ENCODE measurements at regions not wholly inside any gene's neighbourhood (a gene's known extent, or its start where the extent isn't known, plus 50 kb on each side); places are given as distances from the start of the nearest gene placed in this dataset.
A peak's percentile ranks its signal among the peaks of the same experiment; 100 is the strongest.
"Not testable (repeated sequence)": the region's sequence is repeated elsewhere in the genome, so short reads cannot be mapped to it uniquely, and the experiment has no call there.

GRCh38 chr9:88826771-88827181 lies 164.5 kb upstream of the S1PR3 start:
- Mint-ChIP-seq H3K9me3 (no peaks in the 10 kb centered on the region), H3K27ac (no peak overlapping the region), H3K36me3 (no peaks in the 10 kb centered on the region), H3K27me3 (peaks cover 56% of the 10 kb centered on the region), H3K4me3 (no peak overlapping the region), H3K4me1 (ENCODE audit: low read depth) (no peaks in the 10 kb centered on the region)
- no peak for DNase-seq
- ChIA-PET CTCF (no interaction called here), POLR2A (no interaction called here)
- intact Hi-C loops (cut with micrococcal nuclease) = no loop called here

- intact Hi-C loops (cut with micrococcal nuclease) = loop anchor here (2.0 kb wide), 1 partner anchor 161 kb away; no protein-coding TSS in a partner anchor
- Mint-ChIP-seq H3K4me1 (ENCODE audit: low read depth) (no peaks in the 10 kb centered on the region), H3K9me3 (no peaks in the 10 kb centered on the region), H3K27ac (no peak overlapping the region), H3K4me3 (no peak overlapping the region), H3K36me3 (no peaks in the 10 kb centered on the region), H3K27me3 (peaks cover 68% of the 10 kb centered on the region)
- ChIA-PET POLR2A (no interaction called here), CTCF (no interaction called here)
- DNase-seq = no peak
These were observed 163.2 kb upstream of the S1PR3 start for GRCh38 chr9:88828018-88828417.

GRCh38 chr9:88828492-88828974 lies 162.7 kb upstream of the S1PR3 start:
- POLR2A ChIA-PET = no interaction called here
- no peaks in the 10 kb centered on the region for H3K4me1 Mint-ChIP-seq (ENCODE audit: low read depth)
- intact Hi-C loops (cut with micrococcal nuclease) = loop anchor here (2.0 kb wide), 1 partner anchor 160 kb away; no protein-coding TSS in a partner anchor
- CTCF ChIA-PET = no interaction called here
- no peak overlapping the region for H3K4me3 Mint-ChIP-seq
- no peaks in the 10 kb centered on the region for H3K9me3 Mint-ChIP-seq
- H3K27ac Mint-ChIP-seq = no peak overlapping the region
- peaks cover 70% of the 10 kb centered on the region for H3K27me3 Mint-ChIP-seq
- no peaks in the 10 kb centered on the region for H3K36me3 Mint-ChIP-seq
- no peak for DNase-seq

- POLR2A ChIA-PET = no interaction called here
- no peak overlapping the region for H3K4me3 Mint-ChIP-seq
- CTCF ChIA-PET = no interaction called here
- H3K4me1 Mint-ChIP-seq (ENCODE audit: low read depth) = peaks cover 6% of the 10 kb centered on the region
- H3K27ac Mint-ChIP-seq = no peak overlapping the region
- peak; percentile 56 for DNase-seq
- peaks cover 76% of the 10 kb centered on the region for H3K27me3 Mint-ChIP-seq
- intact Hi-C loops (cut with micrococcal nuclease) = loop anchor here (2.0 kb wide), 1 partner anchor 160 kb away; no protein-coding TSS in a partner anchor
- H3K9me3 Mint-ChIP-seq = no peaks in the 10 kb centered on the region
- H3K36me3 Mint-ChIP-seq = no peaks in the 10 kb centered on the region
These were observed 162.0 kb upstream of the S1PR3 start for GRCh38 chr9:88829276-88829675.

- no peak for DNase-seq
- H3K9me3 Mint-ChIP-seq = no peaks in the 10 kb centered on the region
- ChIA-PET CTCF (no interaction called here), POLR2A (no interaction called here)
- no peaks in the 10 kb centered on the region for H3K36me3 Mint-ChIP-seq
- H3K27me3 Mint-ChIP-seq = peaks cover 66% of the 10 kb centered on the region
- H3K27ac Mint-ChIP-seq = no peak overlapping the region
- peaks cover 20% of the 10 kb centered on the region for H3K4me1 Mint-ChIP-seq (ENCODE audit: low read depth)
- H3K4me3 Mint-ChIP-seq = no peak overlapping the region
- intact Hi-C loops (cut with micrococcal nuclease) = no loop called here
These were observed 159.4 kb upstream of the S1PR3 start for GRCh38 chr9:88831713-88832407.

- no peak overlapping the region for H3K4me3 Mint-ChIP-seq
- CTCF ChIA-PET = no interaction called here
- H3K4me1 Mint-ChIP-seq (ENCODE audit: low read depth) = peaks cover 20% of the 10 kb centered on the region
- H3K27me3 Mint-ChIP-seq = peaks cover 66% of the 10 kb centered on the region
- no peak for DNase-seq
- H3K36me3 Mint-ChIP-seq = no peaks in the 10 kb centered on the region
- POLR2A ChIA-PET = no interaction called here
- intact Hi-C loops (cut with micrococcal nuclease) = loop anchor here (2.0 kb wide), 1 partner anchor 89 kb away; no protein-coding TSS in a partner anchor
- H3K9me3 Mint-ChIP-seq = no peaks in the 10 kb centered on the region
- H3K27ac Mint-ChIP-seq = no peak overlapping the region
These were observed 157.3 kb upstream of the S1PR3 start for GRCh38 chr9:88833946-88834345.

GRCh38 chr9:88835038-88835466 lies 156.2 kb upstream of the S1PR3 start:
- no peak overlapping the region for H3K4me3 Mint-ChIP-seq
- peaks cover 20% of the 10 kb centered on the region for H3K4me1 Mint-ChIP-seq (ENCODE audit: low read depth)
- H3K9me3 Mint-ChIP-seq = no peaks in the 10 kb centered on the region
- DNase-seq = no peak
- H3K27ac Mint-ChIP-seq = no peak overlapping the region
- H3K36me3 Mint-ChIP-seq = no peaks in the 10 kb centered on the region
- intact Hi-C loops (cut with micrococcal nuclease) = loop anchor here (2.0 kb wide), 1 partner anchor 88 kb away; no protein-coding TSS in a partner anchor
- POLR2A ChIA-PET = no interaction called here
- peaks cover 68% of the 10 kb centered on the region for H3K27me3 Mint-ChIP-seq
- CTCF ChIA-PET = no interaction called here

- Mint-ChIP-seq H3K4me1 (ENCODE audit: low read depth) (peaks cover 20% of the 10 kb centered on the region), H3K4me3 (no peak overlapping the region), H3K9me3 (no peaks in the 10 kb centered on the region), H3K27ac (no peak overlapping the region), H3K27me3 (peaks cover 64% of the 10 kb centered on the region), H3K36me3 (no peaks in the 10 kb centered on the region)
- DNase-seq = no peak
- intact Hi-C loops (cut with micrococcal nuclease) = loop anchor here (2.0 kb wide), 1 partner anchor 87 kb away; no protein-coding TSS in a partner anchor
- CTCF ChIA-PET = interaction anchor here (0.6 kb wide), 1 partner anchor 183 kb away, joined by 3 read pairs; no protein-coding TSS in a partner anchor
- POLR2A ChIA-PET = no interaction called here
These were observed 155.5 kb upstream of the S1PR3 start for GRCh38 chr9:88835772-88836171.

GRCh38 chr9:88837731-88838130 lies 153.5 kb upstream of the S1PR3 start:
- Mint-ChIP-seq H3K27me3 (peaks cover 51% of the 10 kb centered on the region), H3K4me3 (no peak overlapping the region), H3K36me3 (no peaks in the 10 kb centered on the region), H3K9me3 (no peaks in the 10 kb centered on the region), H3K4me1 (ENCODE audit: low read depth) (peaks cover 20% of the 10 kb centered on the region), H3K27ac (no peak overlapping the region)
- POLR2A ChIA-PET = no interaction called here
- DNase-seq = no peak
- CTCF ChIA-PET = no interaction called here
- intact Hi-C loops (cut with micrococcal nuclease) = no loop called here

GRCh38 chr9:88849878-88850277 lies 141.4 kb upstream of the S1PR3 start:
- Mint-ChIP-seq H3K9me3 (peaks cover 15% of the 10 kb centered on the region), H3K27me3 (peaks cover 32% of the 10 kb centered on the region)
- DNase-seq; intact Hi-C loops (cut with micrococcal nuclease); H3K4me1 Mint-ChIP-seq (ENCODE audit: low read depth); CTCF ChIA-PET; H3K27ac Mint-ChIP-seq; POLR2A ChIA-PET; H3K36me3 Mint-ChIP-seq; H3K4me3 Mint-ChIP-seq: not testable (repeated sequence)

- Mint-ChIP-seq H3K4me1 (ENCODE audit: low read depth) (no peaks in the 10 kb centered on the region), H3K4me3 (no peak overlapping the region), H3K36me3 (peaks cover 5% of the 10 kb centered on the region), H3K27ac (no peak overlapping the region), H3K9me3 (peaks cover 22% of the 10 kb centered on the region), H3K27me3 (peaks cover 42% of the 10 kb centered on the region)
- CTCF ChIA-PET = no interaction called here
- POLR2A ChIA-PET = no interaction called here
- intact Hi-C loops (cut with micrococcal nuclease) = no loop called here
- DNase-seq = no peak
These were observed 138.5 kb upstream of the S1PR3 start for GRCh38 chr9:88852794-88853193.

GRCh38 chr9:88870627-88871026 lies 120.6 kb upstream of the S1PR3 start:
- ChIA-PET CTCF (no interaction called here), POLR2A (no interaction called here)
- H3K36me3 Mint-ChIP-seq = no peaks in the 10 kb centered on the region
- peaks cover 3% of the 10 kb centered on the region for H3K4me1 Mint-ChIP-seq (ENCODE audit: low read depth)
- no peak overlapping the region for H3K4me3 Mint-ChIP-seq
- intact Hi-C loops (cut with micrococcal nuclease) = no loop called here
- peaks cover 17% of the 10 kb centered on the region for H3K27me3 Mint-ChIP-seq
- no peak for DNase-seq
- no peak overlapping the region for H3K27ac Mint-ChIP-seq
- peaks cover 10% of the 10 kb centered on the region for H3K9me3 Mint-ChIP-seq

- H3K4me3 Mint-ChIP-seq = no peak overlapping the region
- no peaks in the 10 kb centered on the region for H3K36me3 Mint-ChIP-seq
- CTCF ChIA-PET = no interaction called here
- DNase-seq = no peak
- H3K27me3 Mint-ChIP-seq = peaks cover 14% of the 10 kb centered on the region
- peaks cover 10% of the 10 kb centered on the region for H3K9me3 Mint-ChIP-seq
- H3K4me1 Mint-ChIP-seq (ENCODE audit: low read depth) = peaks cover 5% of the 10 kb centered on the region
- POLR2A ChIA-PET = no interaction called here
- no peak overlapping the region for H3K27ac Mint-ChIP-seq
- intact Hi-C loops (cut with micrococcal nuclease) = no loop called here
These were observed 119.6 kb upstream of the S1PR3 start for GRCh38 chr9:88871669-88872068.
